HepG2 (cell line): ENCODE measurements at regions not wholly inside any gene's neighbourhood (a gene's known extent, or its start where the extent isn't known, plus 50 kb on each side); places are given as distances from the start of the nearest gene placed in this dataset.

Experiments used
- ATAC-seq: fragments of 200-7000 bp; cut with Tn5 transposase; 3 replicates; pipeline ENCODE4 v1.9.1; 2020; ENCODE audit warnings: mild to moderate bottlenecking, moderate library complexity
- BruUV-seq: library from RNA; stranded (reverse); fragments of 400-500 nt; replicated peaks from 2 replicates; lab custom pipeline; 2021; lab: Mats Ljungman, UMichigan
- CTCF ChIA-PET: fragments of 300-600 bp; formaldehyde crosslinking; extraction: SDS; loops from one replicate; lab custom pipeline; 2021; ENCODE audit warnings: low total read pairs, inconsistent platforms, low intra/inter-chr PET ratio; lab: Yijun Ruan, JAX
- POLR2A ChIA-PET: fragments of 350-600 bp; sonication (Branson Sonifier 250); formaldehyde crosslinking; loops from one replicate; lab custom pipeline; 2020; ENCODE audit warnings: antibody characterized with exemption, inconsistent platforms; lab: Yijun Ruan, JAX
- DNase-seq: peaks from one replicate; pipeline ENCODE4 v3.0.0-alpha.2; 2015; ENCODE audit warnings: low spot score
- FAIRE-seq: peaks from 3 replicates; lab custom pipeline; 2011; peaks lifted over from hg19 to GRCh38; lab: Jason Lieb, UNC
- H2AFZ ChIP-seq: one replicate; pipeline ENCODE4 v1.6.1; 2011; ENCODE audit warnings: low read length, inconsistent platforms
- H3K27ac ChIP-seq: fragments of 300-600 bp; 3 replicates; pipeline ENCODE4 v1.8.0; 2011; ENCODE audit warnings: mixed run types, mild to moderate bottlenecking, mixed read lengths, low read length, inconsistent platforms; ENCODE audit not compliant: insufficient read depth; ENCODE audit errors: extremely low read length
- H3K27me3 ChIP-seq, 2 experiments: fragments of 200-600 bp in 1 of 2; 2 replicates in 1 of 2; 3 replicates in 1 of 2; pipeline versions ENCODE4 v1.6.0 to v1.8.0; 2011; ENCODE audit warnings: low read length in 2 of 2, mild to moderate bottlenecking in 2 of 2, moderate library complexity in 2 of 2, inconsistent platforms in 1 of 2; ENCODE audit not compliant: insufficient read depth in 2 of 2, control insufficient read depth in 1 of 2
- H3K36me3 ChIP-seq, 2 experiments: fragments of 200-600 bp in 1 of 2; replicated peaks in 1 of 2; 2 replicates in 1 of 2; 3 replicates in 1 of 2; pipeline versions ENCODE4 v1.5.1 to v1.8.0; 2011; ENCODE audit warnings: low read length in 2 of 2, inconsistent platforms in 1 of 2; ENCODE audit not compliant: insufficient read depth in 2 of 2, control insufficient read depth in 1 of 2
- H3K4me1 ChIP-seq: 2 replicates; pipeline ENCODE4 v1.5.1; 2012; ENCODE audit warnings: low read length, inconsistent platforms; ENCODE audit not compliant: insufficient read depth
- H3K4me2 ChIP-seq: 2 replicates; pipeline ENCODE4 v1.6.0; 2011; ENCODE audit warnings: low read depth, low read length, inconsistent platforms
- H3K4me3 ChIP-seq, 3 experiments: fragments of 200-600 bp in 1 of 3; sonication (generic), shearing (Covaris generic) in 1 of 3; replicated peaks in 1 of 3; 2 replicates each; pipeline ENCODE4 v1.5.1; 2011 to 2016; ENCODE audit warnings: low read length in 3 of 3, inconsistent platforms in 2 of 3, low read depth in 2 of 3, mild to moderate bottlenecking in 2 of 3, control low read depth in 1 of 3, mixed read lengths in 1 of 3; ENCODE audit not compliant: insufficient read depth in 1 of 3
- H3K79me2 ChIP-seq: one replicate; pipeline ENCODE4 v1.6.1; 2011; ENCODE audit warnings: low read length, inconsistent platforms; ENCODE audit not compliant: insufficient read depth
- H3K9ac ChIP-seq: 2 replicates; pipeline ENCODE4 v1.6.0; 2011; ENCODE audit warnings: mild to moderate bottlenecking, low read depth, low read length, inconsistent platforms; ENCODE audit not compliant: insufficient read depth
- H3K9me3 ChIP-seq: 2 replicates; pipeline ENCODE4 v1.5.1; 2012; ENCODE audit warnings: mild to moderate bottlenecking, low read length
- H4K20me1 ChIP-seq: 2 replicates; pipeline ENCODE4 v1.6.0; 2011; ENCODE audit warnings: inconsistent platforms, mild to moderate bottlenecking, low read length, moderate library complexity; ENCODE audit not compliant: insufficient read depth
- GATA4 ChIP-seq: sonication (generic); IDR thresholded peaks from 2 replicates; pipeline ENCODE4 v1.6.1; 2016; ENCODE audit warnings: antibody characterized with exemption, low read depth, borderline replicate concordance
- GMEB2 ChIP-seq: IDR thresholded peaks from 2 replicates; pipeline ENCODE4 v1.6.1; 2016; ENCODE audit warnings: missing biosample characterization, missing genetic modification reagents, low read depth
- ZNF318 ChIP-seq: sonication (generic); formaldehyde crosslinking; IDR thresholded peaks from 2 replicates; pipeline ENCODE4 v1.4.0; 2020; ENCODE audit warnings: mild to moderate bottlenecking, missing genetic modification reagents
- WGBS: methylation state at CpG from one replicate; pipeline ENCODE4 v1.1.6; 2017; ENCODE audit warnings: low lambda C conversion rate; 5-methylcytosine and 5-hydroxymethylcytosine counted together
- in situ Hi-C: cut with HindIII; loops from 2 replicates; pipeline ENCODE4 v1.10.0; 2017; ENCODE audit warnings: low pct_unique_long_range_greater_than_20kb; ENCODE audit not compliant: extremely low pct_ligation_motif_present
- intact Hi-C: fragments of 100-400 bp; cut with micrococcal nuclease; formaldehyde crosslinking; loops from one replicate; pipeline ENCODE4 v1.10.0; 2022; ENCODE audit not compliant: unreplicated experiment

DNA sequence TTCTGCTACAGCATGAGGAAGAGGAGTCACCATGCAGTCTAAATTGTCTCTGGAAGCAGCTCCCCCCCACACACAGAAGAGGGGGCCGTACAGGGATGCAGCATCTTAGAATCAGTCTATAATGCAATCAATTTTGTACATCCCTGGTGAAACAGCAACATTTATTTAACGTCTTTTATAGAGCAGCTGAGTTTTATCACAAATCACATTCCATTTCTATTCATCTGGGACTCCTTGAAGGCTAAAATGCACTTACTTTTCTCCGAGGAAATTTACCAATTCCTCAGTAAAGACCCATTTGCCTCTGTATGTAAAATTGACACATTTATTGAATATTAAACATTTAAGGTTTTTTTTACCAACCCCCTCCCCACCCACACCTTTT, 193.9 kb downstream of the PHETA1 start:
- Histone ChIP-seq H3K27me3 (peaks cover 5 to 11% of the 10 kb centered on the region in 2 experiments; a peak in 2 of 5 replicates), H3K4me1 (no peaks in the 10 kb centered on the region), H3K4me2 (no peak overlapping the region), H2AFZ (no peak overlapping the region), H3K36me3 (no peaks in the 10 kb centered on the region), H4K20me1 (no peaks in the 10 kb centered on the region), H3K79me2 (no peaks in the 10 kb centered on the region)
- CTCF ChIA-PET = interaction anchor here (1.4 kb wide), 1 partner anchor 151 kb away, joined by 7 read pairs; no protein-coding TSS in a partner anchor
- no TSS peak for BruUV-seq
- intact Hi-C loops = loop anchor here (5.0 kb wide), 1 partner anchor 153 kb away; no protein-coding TSS in a partner anchor
- FAIRE-seq (no peak), DNase-seq (no peak)
- in situ Hi-C loops = no loop called here
- no peak for TF ChIP-seq ZNF318 (CRISPR knock-in tag)
- no peak for TF ChIP-seq GATA4
- TF ChIP-seq GMEB2 = no peak
- TF ChIP-seq, all 625 proteins: peak for 0
- POLR2A ChIA-PET = no interaction called here
- Histone ChIP-seq H3K27ac (no peak overlapping the region), H3K4me3 (no peak overlapping the region), H3K9ac (no peak overlapping the region), H3K9me3 (no peaks in the 10 kb centered on the region)
- WGBS = 4% methylated on average over 3 of the region's 3 CpGs
- no peak for ATAC-seq
